Brain microvascular endothelial cell (primary cell): ENCODE measurements at regions not wholly inside any gene's neighbourhood (a gene's known extent, or its start where the extent isn't known, plus 50 kb on each side); places are given as distances from the start of the nearest gene placed in this dataset.

Source experiments
- DNase-seq: peaks from one replicate; pipeline ENCODE4 v3.0.0-alpha.2; 2020
- H3K27ac ChIP-seq: fragments of 250-450 bp; sonication (Bioruptor Pico); 2 replicates; pipeline ENCODE4 v1.5.1; 2020; ENCODE audit warnings: mild to moderate bottlenecking, moderate library complexity
- H3K27me3 ChIP-seq: fragments of 250-450 bp; sonication (Bioruptor Pico); replicated peaks from 2 replicates; pipeline ENCODE4 v1.5.1; 2020; ENCODE audit warnings: mild to moderate bottlenecking
- H3K36me3 ChIP-seq: fragments of 250-450 bp; sonication (Bioruptor Pico); replicated peaks from 2 replicates; pipeline ENCODE4 v1.5.1; 2020; ENCODE audit warnings: mild to moderate bottlenecking
- H3K4me3 ChIP-seq: 2 replicates; pipeline ENCODE4 v1.5.1; 2011; ENCODE audit warnings: low read depth, mild to moderate bottlenecking, control low read depth, low read length, moderate library complexity
- CTCF ChIP-seq: IDR thresholded peaks from 2 replicates; pipeline ENCODE4 v1.5.1; 2011; ENCODE audit warnings: low read depth, mild to moderate bottlenecking, moderate library complexity, low read length, control low read depth, inconsistent platforms; ENCODE audit errors: missing control alignments
- in situ Hi-C: cut with HindIII; loops from 2 replicates; pipeline ENCODE4 v1.10.0; 2017; ENCODE audit warnings: low sequenced_read_pairs, low pct_ligation_motif_present

DNA sequence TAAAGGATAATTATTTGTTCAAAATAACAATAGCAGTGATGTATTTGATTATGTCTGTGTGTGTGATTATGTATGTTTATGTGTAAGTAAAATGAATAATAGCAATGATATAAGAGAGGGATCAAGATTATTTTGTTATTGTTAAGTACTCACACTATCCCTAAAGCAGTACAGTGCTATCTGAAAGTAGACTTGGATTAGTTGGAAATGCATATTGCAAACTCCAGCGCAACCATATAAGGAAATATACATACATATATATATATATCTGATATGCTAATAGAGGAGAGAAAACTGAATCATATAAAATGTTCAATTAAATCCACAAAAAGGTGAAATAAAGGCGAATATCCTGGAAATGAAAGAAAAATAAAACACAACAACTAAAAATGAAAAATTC is 268.4 kb downstream of the HINT1 start:
- in situ Hi-C loops, result no loop called here
- DNase-seq, result no peak
- TF ChIP-seq CTCF, result no peak

GRCh38 chr5:130893006-130893405 is 272.1 kb downstream of the HINT1 start:
- in situ Hi-C loops, result no loop called here
- Histone ChIP-seq H3K36me3 (no peaks in the 10 kb centered on the region), H3K27me3 (no peaks in the 10 kb centered on the region), H3K4me3 (no peak overlapping the region), H3K27ac (no peak overlapping the region)
- TF ChIP-seq CTCF, result no peak
- no peak for DNase-seq

More for the DNA sequence above, 268.4 kb downstream of the HINT1 start:
- Histone ChIP-seq H3K36me3 (no peaks in the 10 kb centered on the region), H3K27ac (no peak overlapping the region), H3K27me3 (no peaks in the 10 kb centered on the region), H3K4me3 (no peak overlapping the region)

DNA sequence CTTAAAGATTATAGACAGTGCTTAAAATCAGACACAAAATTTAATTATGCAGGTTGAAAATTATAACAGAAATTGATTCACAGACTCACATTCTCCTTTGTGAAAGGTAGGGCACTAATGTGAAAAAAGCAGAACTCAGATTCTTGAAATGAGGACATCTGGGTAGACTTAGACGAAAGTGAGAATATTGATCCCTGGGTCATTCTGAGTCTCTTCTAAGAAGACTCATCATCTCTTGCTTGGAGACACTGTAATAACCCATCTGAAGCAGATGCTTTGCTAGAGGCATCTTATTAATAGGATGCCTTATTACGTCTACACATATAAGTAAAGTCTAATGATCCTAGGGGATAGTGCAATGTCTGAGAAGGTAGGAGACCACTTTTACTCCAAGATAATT is 274.4 kb downstream of the HINT1 start:
- Histone ChIP-seq H3K36me3 (no peaks in the 10 kb centered on the region), H3K4me3 (no peak overlapping the region), H3K27ac (no peak overlapping the region), H3K27me3 (no peaks in the 10 kb centered on the region)
- no peak for TF ChIP-seq CTCF
- no peak for DNase-seq
- in situ Hi-C loops, result no loop called here

DNA sequence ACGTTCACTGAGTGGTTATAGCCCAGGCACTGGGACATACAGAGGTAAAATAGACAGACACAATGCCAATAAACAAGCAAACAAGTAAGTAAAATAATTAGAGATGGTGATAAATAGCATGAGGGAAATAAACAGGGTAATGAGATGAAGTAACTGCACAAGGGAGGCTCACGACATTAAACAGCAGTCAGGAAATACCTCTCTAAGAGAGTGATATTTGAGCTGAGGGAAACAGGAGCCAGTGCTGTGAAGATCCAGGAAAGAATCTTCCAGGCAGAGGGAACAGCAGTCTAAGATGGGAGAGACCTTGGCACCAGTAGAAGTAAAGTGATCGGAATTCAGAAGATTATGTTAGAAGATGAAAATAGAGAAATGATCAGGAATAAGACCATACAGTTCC is 279.4 kb downstream of the HINT1 start:
- Histone ChIP-seq H3K27me3 (no peaks in the 10 kb centered on the region), H3K4me3 (no peak overlapping the region), H3K36me3 (no peaks in the 10 kb centered on the region), H3K27ac (no peak overlapping the region)
- no peak for DNase-seq
- in situ Hi-C loops, result no loop called here
- no peak for TF ChIP-seq CTCF

GRCh38 chr5:130885027-130885426 is 280.0 kb downstream of the HINT1 start:
- Histone ChIP-seq H3K27ac (no peak overlapping the region), H3K4me3 (no peak overlapping the region), H3K27me3 (no peaks in the 10 kb centered on the region), H3K36me3 (no peaks in the 10 kb centered on the region)
- in situ Hi-C loops, result no loop called here
- no peak for DNase-seq
- TF ChIP-seq CTCF, result no peak

- TF ChIP-seq CTCF, result no peak
- Histone ChIP-seq H3K36me3 (no peaks in the 10 kb centered on the region), H3K4me3 (no peak overlapping the region), H3K27me3 (no peaks in the 10 kb centered on the region), H3K27ac (no peak overlapping the region)
- no peak for DNase-seq
- in situ Hi-C loops, result no loop called here
These were observed 281.0 kb downstream of the HINT1 start for GRCh38 chr5:130884023-130884422.
